SK-N-SH treated with all-trans-retinoic acid at 6 μM for 48 hours (cell line): ENCODE measurements at regions not wholly inside any gene's neighbourhood (a gene's known extent, or its start where the extent isn't known, plus 50 kb on each side); places are given as distances from the start of the nearest gene placed in this dataset.

ENCODE experiments used
- ATAC-seq: fragments of 200-7000 bp; cut with Tn5 transposase; 3 replicates; pipeline ENCODE4 v1.9.1; 2020; ENCODE audit warnings: mild to moderate bottlenecking, moderate library complexity
- ARNTL ChIP-seq: fragments of 450-650 bp; formaldehyde crosslinking; IDR thresholded peaks from 2 replicates; pipeline ENCODE4 v1.5.0; 2020; ENCODE audit warnings: low read depth, mild to moderate bottlenecking, moderate library complexity, borderline replicate concordance
- BACH2 ChIP-seq: fragments of 250-450 bp; sonication (Bioruptor Pico); IDR thresholded peaks from 2 replicates; pipeline ENCODE4 v1.9.0; 2021; ENCODE audit warnings: mild to moderate bottlenecking, borderline replicate concordance
- CREB5 ChIP-seq: fragments of 250-450 bp; sonication (Bioruptor Pico); IDR thresholded peaks from 2 replicates; pipeline ENCODE4 v1.5.1; 2020; ENCODE audit warnings: low read depth, mild to moderate bottlenecking, moderate library complexity
- CSDC2 ChIP-seq: fragments of 250-450 bp; sonication (Bioruptor Pico); IDR thresholded peaks from 2 replicates; pipeline ENCODE4 v1.5.0; 2020; ENCODE audit warnings: mild to moderate bottlenecking, moderate library complexity
- CSRNP3 ChIP-seq: fragments of 250-450 bp; sonication (Bioruptor Pico); IDR thresholded peaks from 2 replicates; pipeline ENCODE4 v1.5.1; 2021; ENCODE audit warnings: mild to moderate bottlenecking, moderate library complexity
- ESRRG ChIP-seq: fragments of 250-450 bp; sonication (Bioruptor Pico); IDR thresholded peaks from 2 replicates; pipeline ENCODE4 v1.6.1; 2021; ENCODE audit warnings: mild to moderate bottlenecking
- ISL1 ChIP-seq: fragments of 250-450 bp; sonication (Bioruptor Pico); IDR thresholded peaks from 2 replicates; pipeline ENCODE4 v2.1.2; 2022; ENCODE audit warnings: mild to moderate bottlenecking, moderate library complexity
- OSR1 ChIP-seq: fragments of 250-450 bp; sonication (Bioruptor Pico); IDR thresholded peaks from 2 replicates; pipeline ENCODE4 v1.8.0; 2022; ENCODE audit warnings: moderate library complexity, mild to moderate bottlenecking, inconsistent platforms
- PATZ1 ChIP-seq: fragments of 250-450 bp; sonication (Bioruptor Pico); IDR thresholded peaks from 2 replicates; pipeline ENCODE4 v1.8.0; 2020; ENCODE audit warnings: mild to moderate bottlenecking, moderate library complexity, borderline replicate concordance
- POU6F1 ChIP-seq: fragments of 250-450 bp; sonication (Bioruptor Pico); IDR thresholded peaks from 2 replicates; pipeline ENCODE4 v1.8.0; 2021; ENCODE audit warnings: low read depth, mild to moderate bottlenecking, moderate library complexity, borderline replicate concordance
- PPARA ChIP-seq: fragments of 250-450 bp; sonication (Bioruptor Pico); IDR thresholded peaks from 2 replicates; pipeline ENCODE4 v1.5.0; 2020; ENCODE audit warnings: mild to moderate bottlenecking, borderline replicate concordance
- RARB ChIP-seq: fragments of 250-450 bp; sonication (Bioruptor Pico); IDR thresholded peaks from 2 replicates; pipeline ENCODE4 v1.8.0; 2021; ENCODE audit warnings: mild to moderate bottlenecking, moderate library complexity
- SNAI2 ChIP-seq: fragments of 250-450 bp; sonication (Bioruptor Pico); IDR thresholded peaks from 2 replicates; pipeline ENCODE4 v1.5.0; 2020; ENCODE audit warnings: mild to moderate bottlenecking, moderate library complexity
- TCF4 ChIP-seq: fragments of 250-450 bp; sonication (Bioruptor Pico); IDR thresholded peaks from 2 replicates; pipeline ENCODE4 v1.8.0; 2021; ENCODE audit warnings: mild to moderate bottlenecking, moderate library complexity, borderline replicate concordance
- TOX ChIP-seq: fragments of 250-450 bp; sonication (Bioruptor Pico); IDR thresholded peaks from 2 replicates; pipeline ENCODE4 v1.8.0; 2021; ENCODE audit warnings: mild to moderate bottlenecking, moderate library complexity, borderline replicate concordance
- TSHZ2 ChIP-seq: fragments of 250-450 bp; sonication (Bioruptor Pico); IDR thresholded peaks from 2 replicates; pipeline ENCODE4 v1.5.0; 2020; ENCODE audit warnings: mild to moderate bottlenecking, moderate library complexity
- ZC3H10 ChIP-seq: fragments of 250-450 bp; sonication (Bioruptor Pico); IDR thresholded peaks from 2 replicates; pipeline ENCODE4 v1.5.1; 2021; ENCODE audit warnings: mild to moderate bottlenecking, moderate library complexity
- ZFP3 ChIP-seq: fragments of 250-450 bp; sonication (Bioruptor Pico); IDR thresholded peaks from 2 replicates; pipeline ENCODE4 v1.5.0; 2020; ENCODE audit warnings: mild to moderate bottlenecking, moderate library complexity
- ZFP30 ChIP-seq: fragments of 450-650 bp; formaldehyde crosslinking; IDR thresholded peaks from 2 replicates; pipeline ENCODE4 v1.5.0; 2022; ENCODE audit warnings: mild to moderate bottlenecking, moderate library complexity
- ZNF565 ChIP-seq: fragments of 450-650 bp; formaldehyde crosslinking; conservative IDR thresholded peaks from 2 replicates; pipeline ENCODE4 v1.5.0; 2020; ENCODE audit warnings: low read depth, mild to moderate bottlenecking, moderate library complexity
- ZNF70 ChIP-seq: fragments of 450-650 bp; formaldehyde crosslinking; IDR thresholded peaks from 2 replicates; pipeline ENCODE4 v1.5.0; 2020; ENCODE audit warnings: mild to moderate bottlenecking, moderate library complexity
- ZNF8 ChIP-seq: fragments of 450-650 bp; formaldehyde crosslinking; IDR thresholded peaks from 2 replicates; pipeline ENCODE4 v1.5.0; 2020; ENCODE audit warnings: mild to moderate bottlenecking, moderate library complexity

- no peak for ATAC-seq
- TF ChIP-seq PATZ1 (CRISPR knock-in tag) (no peak), OSR1 (no peak), ZNF70 (no peak), ZC3H10 (CRISPR knock-in tag) (no peak), PPARA (CRISPR knock-in tag) (no peak), POU6F1 (CRISPR knock-in tag) (no peak), ISL1 (CRISPR knock-in tag) (no peak), ZNF565 (CRISPR knock-in tag) (no peak), TOX (CRISPR knock-in tag) (no peak), CREB5 (no peak), TCF4 (CRISPR knock-in tag) (no peak), ZNF8 (no peak), ESRRG (CRISPR knock-in tag) (no peak), RARB (CRISPR knock-in tag) (no peak), SNAI2 (CRISPR knock-in tag) (no peak)
- TF ChIP-seq, all 23 proteins: peak for 0
These were observed 173.0 kb downstream of the IBTK start for GRCh38 chr6:82074556-82074955.

- no peak for TF ChIP-seq ZNF70
- TF ChIP-seq ARNTL (CRISPR knock-in tag): no peak
- TF ChIP-seq TCF4 (CRISPR knock-in tag): no peak
- TF ChIP-seq ESRRG (CRISPR knock-in tag): no peak
- TF ChIP-seq SNAI2 (CRISPR knock-in tag): no peak
- TF ChIP-seq POU6F1 (CRISPR knock-in tag): no peak
- TF ChIP-seq CSRNP3 (CRISPR knock-in tag): no peak
- no peak for TF ChIP-seq TSHZ2 (CRISPR knock-in tag)
- TF ChIP-seq CSDC2: no peak
- no peak for TF ChIP-seq RARB (CRISPR knock-in tag)
- ATAC-seq: no peak; the same call in 2 of the 3 replicates
These were observed 174.1 kb downstream of the IBTK start for GRCh38 chr6:82073484-82073883.

GRCh38 chr6:82072751-82073150 is 174.8 kb downstream of the IBTK start:
- peak; percentile 71 for ATAC-seq
- no peak for TF ChIP-seq ZFP30 (CRISPR knock-in tag)
- no peak for TF ChIP-seq OSR1
- TF ChIP-seq ARNTL (CRISPR knock-in tag): no peak
- TF ChIP-seq ZFP3 (CRISPR knock-in tag): no peak
- no peak for TF ChIP-seq CSRNP3 (CRISPR knock-in tag)
- TF ChIP-seq BACH2 (CRISPR knock-in tag): no peak
- no peak for TF ChIP-seq TOX (CRISPR knock-in tag)
- TF ChIP-seq RARB (CRISPR knock-in tag): no peak
- no peak for TF ChIP-seq ZNF565 (CRISPR knock-in tag)
- no peak for TF ChIP-seq ZNF8
- no peak for TF ChIP-seq TSHZ2 (CRISPR knock-in tag)
- TF ChIP-seq PPARA (CRISPR knock-in tag): no peak
- TF ChIP-seq SNAI2 (CRISPR knock-in tag): no peak
- TF ChIP-seq CSDC2: no peak
